HCT116 (cell line): ENCODE measurements at regions not wholly inside any gene's neighbourhood (a gene's known extent, or its start where the extent isn't known, plus 50 kb on each side); places are given as distances from the start of the nearest gene placed in this dataset.

Source experiments
- ATAC-seq: fragments of 200-7000 bp; cut with Tn5 transposase; 2 replicates; pipeline ENCODE4 v1.9.1; 2020; ENCODE audit warnings: mild to moderate bottlenecking, moderate library complexity
- BruUV-seq: library from RNA; stranded (reverse); fragments of 400-500 nt; replicated peaks from 2 replicates; lab custom pipeline; 2021; lab: Mats Ljungman, UMichigan
- CTCF ChIA-PET: fragments of 300-600 bp; sonication (Branson Sonifier 250); formaldehyde crosslinking; loops from one replicate; lab custom pipeline; 2021; ENCODE audit warnings: antibody characterized with exemption; lab: Charles Lee
- POLR2A ChIA-PET: fragments of 300-600, 350-600 bp; sonication (Branson Sonifier 250); formaldehyde crosslinking; loops from one replicate; lab custom pipeline; 2021; ENCODE audit warnings: antibody characterized with exemption; lab: Charles Lee
- RAD21 ChIA-PET, 2 experiments: fragments of 300-600 bp; sonication (Branson Sonifier 250); formaldehyde crosslinking; loops; one replicate each; lab custom pipeline; 2023; ENCODE audit warnings: low total read pairs in 2 of 2; ENCODE audit not compliant: uncharacterized antibody in 2 of 2, unreplicated experiment in 2 of 2, low non-redundant PET in 1 of 2; lab: Charles Lee
- DNase-seq: peaks from one replicate; pipeline ENCODE4 v3.0.0-alpha.2; 2010; ENCODE audit warnings: low read depth, low spot score
- H2AFZ ChIP-seq: fragments of 200-600 bp; shearing (Covaris generic), sonication (generic); 2 replicates; pipeline ENCODE4 v1.6.1; 2017; ENCODE audit warnings: low read depth, mixed run types, mixed read lengths, antibody characterized with exemption, low read length; ENCODE audit not compliant: poor library complexity, severe bottlenecking
- H3K27ac ChIP-seq: 2 replicates; pipeline ENCODE4 v1.5.1; 2012; ENCODE audit warnings: low read depth, low read length
- H3K27me3 ChIP-seq: fragments of 200-600 bp; sonication (generic); 2 replicates; pipeline ENCODE4 v1.6.1; 2016; ENCODE audit warnings: mixed run types, low read length, mixed read lengths; ENCODE audit not compliant: insufficient read depth
- H3K36me3 ChIP-seq, 2 experiments: fragments of 200-500 bp in 1 of 2; fragments of 200-600 bp in 1 of 2; sonication (Bioruptor generic) in 1 of 2; sonication (generic) in 1 of 2; 2 replicates each; pipeline versions ENCODE4 v1.5.1 to v1.6.1; 2014 to 2016; ENCODE audit warnings: low read length in 2 of 2, inconsistent platforms in 1 of 2, mixed read lengths in 1 of 2, mixed run types in 1 of 2; ENCODE audit not compliant: insufficient read depth in 2 of 2, control insufficient read depth in 1 of 2
- H3K4me1 ChIP-seq, 2 experiments: fragments of 200-600 bp in 1 of 2; sonication (generic) in 1 of 2; 2 replicates each; pipeline versions ENCODE4 v1.5.1 to v1.6.1; 2012 to 2017; ENCODE audit warnings: low read length in 2 of 2, inconsistent platforms in 1 of 2, mild to moderate bottlenecking in 1 of 2, mixed read lengths in 1 of 2, mixed run types in 1 of 2, moderate library complexity in 1 of 2; ENCODE audit not compliant: insufficient read depth in 2 of 2, control insufficient read depth in 1 of 2
- H3K4me2 ChIP-seq: fragments of 200-600 bp; sonication (generic); 2 replicates; pipeline ENCODE4 v1.6.1; 2017; ENCODE audit warnings: mixed run types, low read length, mixed read lengths
- H3K4me3 ChIP-seq, 2 experiments: fragments of 200-600 bp in 1 of 2; sonication (generic) in 1 of 2; replicated peaks in 1 of 2; 2 replicates each; pipeline ENCODE4 v1.5.1; 2011 to 2016; ENCODE audit warnings: low read length in 2 of 2, control low read depth in 1 of 2, low read depth in 1 of 2, mild to moderate bottlenecking in 1 of 2, mixed read lengths in 1 of 2, mixed run types in 1 of 2
- H3K79me2 ChIP-seq: fragments of 200-600 bp; sonication (generic); 2 replicates; pipeline ENCODE4 v1.6.1; 2017; ENCODE audit warnings: mild to moderate bottlenecking, mixed run types, low read length, moderate library complexity, mixed read lengths; ENCODE audit not compliant: insufficient read depth
- H3K9ac ChIP-seq: fragments of 200-600 bp; sonication (generic); 2 replicates; pipeline ENCODE4 v1.6.1; 2016; ENCODE audit warnings: low read length, mixed read lengths
- H3K9me2 ChIP-seq: fragments of 200-600 bp; sonication (generic), shearing (Covaris generic); 2 replicates; pipeline ENCODE4 v1.6.1; 2017; ENCODE audit warnings: mixed run types, mild to moderate bottlenecking, moderate library complexity; ENCODE audit not compliant: insufficient read depth
- H3K9me3 ChIP-seq, 2 experiments: fragments of 200-500 bp in 1 of 2; fragments of 200-600 bp in 1 of 2; sonication (Bioruptor generic) in 1 of 2; sonication (generic) in 1 of 2; 2 replicates each; pipeline ENCODE4 v1.6.1; 2014 to 2017; ENCODE audit warnings: low read length in 2 of 2, mixed read lengths in 2 of 2, inconsistent platforms in 1 of 2, low read depth in 1 of 2, mild to moderate bottlenecking in 1 of 2, mixed run types in 1 of 2, moderate library complexity in 1 of 2; ENCODE audit not compliant: control insufficient read depth in 1 of 2, insufficient read depth in 1 of 2
- H4K20me1 ChIP-seq: fragments of 200-600 bp; sonication (generic), shearing (Covaris generic); 2 replicates; pipeline ENCODE4 v1.6.1; 2017; ENCODE audit warnings: mixed run types, mild to moderate bottlenecking, moderate library complexity; ENCODE audit not compliant: insufficient read depth
- CBX3 ChIP-seq: IDR thresholded peaks from 2 replicates; pipeline ENCODE4 v1.6.1; 2012; ENCODE audit warnings: low read depth
- ELF1 ChIP-seq: IDR thresholded peaks from 2 replicates; pipeline ENCODE4 v1.6.1; 2012; ENCODE audit warnings: low read depth, borderline replicate concordance
- JUND ChIP-seq: IDR thresholded peaks from 2 replicates; pipeline ENCODE4 v1.6.1; 2012
- POLR2A ChIP-seq: IDR thresholded peaks from 2 replicates; pipeline ENCODE4 v1.7.0; 2011; ENCODE audit warnings: borderline replicate concordance; ENCODE audit not compliant: insufficient read depth, insufficient read length; ENCODE audit errors: extremely low read depth
- POLR2AphosphoS5 ChIP-seq: IDR thresholded peaks from 2 replicates; pipeline ENCODE4 v1.6.1; 2011; ENCODE audit warnings: mild to moderate bottlenecking, low read depth, low read length, moderate library complexity
- SIN3A ChIP-seq: IDR thresholded peaks from 2 replicates; pipeline ENCODE4 v1.6.1; 2012; ENCODE audit warnings: low read depth
- SP1 ChIP-seq: IDR thresholded peaks from 2 replicates; pipeline ENCODE4 v1.6.1; 2012; ENCODE audit warnings: low read depth
- SRF ChIP-seq: IDR thresholded peaks from 2 replicates; pipeline ENCODE4 v1.6.1; 2012; ENCODE audit warnings: low read depth
- TCF7L2 ChIP-seq: IDR thresholded peaks from 2 replicates; pipeline ENCODE4 v1.7.0; 2011; ENCODE audit warnings: borderline replicate concordance, inconsistent platforms; ENCODE audit not compliant: insufficient read depth, insufficient read length; ENCODE audit errors: extremely low read depth
- YY1 ChIP-seq: IDR thresholded peaks from 2 replicates; pipeline ENCODE4 v1.6.1; 2011; ENCODE audit warnings: low read length, low read depth, moderate library complexity, mild to moderate bottlenecking; ENCODE audit not compliant: insufficient replicate concordance; ENCODE audit errors: extremely low read depth
- ZFX ChIP-seq: fragments of 450-650 bp; IDR thresholded peaks from 2 replicates; pipeline ENCODE4 v1.6.1; 2017
- ZNF274 ChIP-seq: fragments of 200-500 bp; sonication (Bioruptor generic); IDR thresholded peaks from 2 replicates; pipeline ENCODE4 v1.6.1; 2014; ENCODE audit warnings: mild to moderate bottlenecking, low read depth, low read length, inconsistent platforms
- intact Hi-C: fragments of 100-400 bp; cut with micrococcal nuclease; formaldehyde crosslinking; loops from 2 replicates; pipeline ENCODE4 v1.10.0; 2022
- TF ChIP-seq, protein P1 (sequence below): IDR thresholded peaks from 2 replicates; pipeline ENCODE4 v1.6.1; 2011; ENCODE audit warnings: mild to moderate bottlenecking, low read length, moderate library complexity; ENCODE audit not compliant: insufficient replicate concordance; ENCODE audit errors: extremely low read depth
- TF ChIP-seq, protein P2 (sequence below): IDR thresholded peaks from 2 replicates; pipeline ENCODE4 v1.6.1; 2012; ENCODE audit warnings: low read depth
- TF ChIP-seq, protein P3 (sequence below), 3 experiments: fragments of 200-600 bp in 1 of 3; sonication (generic) in 1 of 3; IDR thresholded peaks in 2 of 3; conservative IDR thresholded peaks in 1 of 3; 2 replicates each; pipeline ENCODE4 v1.5.1; 2012 to 2017; ENCODE audit warnings: low read depth in 2 of 3, low read length in 2 of 3, antibody characterized with exemption in 1 of 3, borderline replicate concordance in 1 of 3, control low read depth in 1 of 3, mild to moderate bottlenecking in 1 of 3, mixed read lengths in 1 of 3, mixed run types in 1 of 3, moderate library complexity in 1 of 3; ENCODE audit not compliant: insufficient read depth in 1 of 3
- TF ChIP-seq, protein P4 (sequence below): IDR thresholded peaks from 2 replicates; pipeline ENCODE4 v1.6.1; 2012

DNA sequence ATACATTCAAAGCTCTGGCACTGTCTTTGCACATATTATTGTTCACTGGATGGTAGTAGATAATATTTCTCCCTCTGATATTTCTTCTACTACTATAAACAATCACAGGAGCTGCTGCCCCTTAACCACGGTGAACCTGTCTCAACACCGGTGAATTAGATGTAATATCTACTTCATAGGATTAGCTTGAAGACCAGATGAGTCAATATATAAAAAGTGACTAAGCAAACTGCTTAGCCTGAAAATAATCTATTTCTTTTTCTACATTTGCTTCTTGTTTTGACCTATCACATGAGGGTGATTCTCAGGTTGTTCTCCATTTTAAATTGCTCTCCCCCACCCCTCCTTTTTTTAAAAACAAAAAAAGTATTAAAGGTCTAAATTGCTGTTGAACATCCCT lies 645.5 kb downstream of the ANKRD50 start:
- RAD21 ChIA-PET, result no interaction called here
- no peaks in the 10 kb centered on the region; a peak in 1 of 4 replicates for H3K36me3 ChIP-seq
- peaks cover 4% of the 10 kb centered on the region; the same call in 1 of the 2 replicates for H3K9me2 ChIP-seq
- no peaks in the 10 kb centered on the region for H3K27me3 ChIP-seq
- CTCF ChIA-PET, result no interaction called here
- H3K4me3 ChIP-seq, result no peak overlapping the region
- no peak overlapping the region for H2AFZ ChIP-seq
- no TSS peak for BruUV-seq
- no peaks in the 10 kb centered on the region for H3K79me2 ChIP-seq
- no peak overlapping the region for H3K27ac ChIP-seq
- H3K4me1 ChIP-seq, result no peaks in the 10 kb centered on the region
- ATAC-seq (no peak), DNase-seq (no peak)
- no peak for TF ChIP-seq POLR2AphosphoS5
- no peak for TF ChIP-seq JUND
- TF ChIP-seq ZFX, result no peak
- TF ChIP-seq, protein P1, sequence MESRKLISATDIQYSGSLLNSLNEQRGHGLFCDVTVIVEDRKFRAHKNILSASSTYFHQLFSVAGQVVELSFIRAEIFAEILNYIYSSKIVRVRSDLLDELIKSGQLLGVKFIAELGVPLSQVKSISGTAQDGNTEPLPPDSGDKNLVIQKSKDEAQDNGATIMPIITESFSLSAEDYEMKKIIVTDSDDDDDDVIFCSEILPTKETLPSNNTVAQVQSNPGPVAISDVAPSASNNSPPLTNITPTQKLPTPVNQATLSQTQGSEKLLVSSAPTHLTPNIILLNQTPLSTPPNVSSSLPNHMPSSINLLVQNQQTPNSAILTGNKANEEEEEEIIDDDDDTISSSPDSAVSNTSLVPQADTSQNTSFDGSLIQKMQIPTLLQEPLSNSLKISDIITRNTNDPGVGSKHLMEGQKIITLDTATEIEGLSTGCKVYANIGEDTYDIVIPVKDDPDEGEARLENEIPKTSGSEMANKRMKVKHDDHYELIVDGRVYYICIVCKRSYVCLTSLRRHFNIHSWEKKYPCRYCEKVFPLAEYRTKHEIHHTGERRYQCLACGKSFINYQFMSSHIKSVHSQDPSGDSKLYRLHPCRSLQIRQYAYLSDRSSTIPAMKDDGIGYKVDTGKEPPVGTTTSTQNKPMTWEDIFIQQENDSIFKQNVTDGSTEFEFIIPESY, result no peak
- TF ChIP-seq, protein P2, sequence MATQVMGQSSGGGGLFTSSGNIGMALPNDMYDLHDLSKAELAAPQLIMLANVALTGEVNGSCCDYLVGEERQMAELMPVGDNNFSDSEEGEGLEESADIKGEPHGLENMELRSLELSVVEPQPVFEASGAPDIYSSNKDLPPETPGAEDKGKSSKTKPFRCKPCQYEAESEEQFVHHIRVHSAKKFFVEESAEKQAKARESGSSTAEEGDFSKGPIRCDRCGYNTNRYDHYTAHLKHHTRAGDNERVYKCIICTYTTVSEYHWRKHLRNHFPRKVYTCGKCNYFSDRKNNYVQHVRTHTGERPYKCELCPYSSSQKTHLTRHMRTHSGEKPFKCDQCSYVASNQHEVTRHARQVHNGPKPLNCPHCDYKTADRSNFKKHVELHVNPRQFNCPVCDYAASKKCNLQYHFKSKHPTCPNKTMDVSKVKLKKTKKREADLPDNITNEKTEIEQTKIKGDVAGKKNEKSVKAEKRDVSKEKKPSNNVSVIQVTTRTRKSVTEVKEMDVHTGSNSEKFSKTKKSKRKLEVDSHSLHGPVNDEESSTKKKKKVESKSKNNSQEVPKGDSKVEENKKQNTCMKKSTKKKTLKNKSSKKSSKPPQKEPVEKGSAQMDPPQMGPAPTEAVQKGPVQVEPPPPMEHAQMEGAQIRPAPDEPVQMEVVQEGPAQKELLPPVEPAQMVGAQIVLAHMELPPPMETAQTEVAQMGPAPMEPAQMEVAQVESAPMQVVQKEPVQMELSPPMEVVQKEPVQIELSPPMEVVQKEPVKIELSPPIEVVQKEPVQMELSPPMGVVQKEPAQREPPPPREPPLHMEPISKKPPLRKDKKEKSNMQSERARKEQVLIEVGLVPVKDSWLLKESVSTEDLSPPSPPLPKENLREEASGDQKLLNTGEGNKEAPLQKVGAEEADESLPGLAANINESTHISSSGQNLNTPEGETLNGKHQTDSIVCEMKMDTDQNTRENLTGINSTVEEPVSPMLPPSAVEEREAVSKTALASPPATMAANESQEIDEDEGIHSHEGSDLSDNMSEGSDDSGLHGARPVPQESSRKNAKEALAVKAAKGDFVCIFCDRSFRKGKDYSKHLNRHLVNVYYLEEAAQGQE, result no peak
- TF ChIP-seq SP1, result no peak
- TF ChIP-seq SIN3A, result no peak
- no peak for TF ChIP-seq SRF
- no peak for TF ChIP-seq TCF7L2
- TF ChIP-seq, protein P3, sequence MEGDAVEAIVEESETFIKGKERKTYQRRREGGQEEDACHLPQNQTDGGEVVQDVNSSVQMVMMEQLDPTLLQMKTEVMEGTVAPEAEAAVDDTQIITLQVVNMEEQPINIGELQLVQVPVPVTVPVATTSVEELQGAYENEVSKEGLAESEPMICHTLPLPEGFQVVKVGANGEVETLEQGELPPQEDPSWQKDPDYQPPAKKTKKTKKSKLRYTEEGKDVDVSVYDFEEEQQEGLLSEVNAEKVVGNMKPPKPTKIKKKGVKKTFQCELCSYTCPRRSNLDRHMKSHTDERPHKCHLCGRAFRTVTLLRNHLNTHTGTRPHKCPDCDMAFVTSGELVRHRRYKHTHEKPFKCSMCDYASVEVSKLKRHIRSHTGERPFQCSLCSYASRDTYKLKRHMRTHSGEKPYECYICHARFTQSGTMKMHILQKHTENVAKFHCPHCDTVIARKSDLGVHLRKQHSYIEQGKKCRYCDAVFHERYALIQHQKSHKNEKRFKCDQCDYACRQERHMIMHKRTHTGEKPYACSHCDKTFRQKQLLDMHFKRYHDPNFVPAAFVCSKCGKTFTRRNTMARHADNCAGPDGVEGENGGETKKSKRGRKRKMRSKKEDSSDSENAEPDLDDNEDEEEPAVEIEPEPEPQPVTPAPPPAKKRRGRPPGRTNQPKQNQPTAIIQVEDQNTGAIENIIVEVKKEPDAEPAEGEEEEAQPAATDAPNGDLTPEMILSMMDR (IDR thresholded peaks at IDR 0.05 in 2 of 3, conservative IDR thresholded peaks at IDR 0.05 in 1 of 3; ENCODE audit: borderline replicate concordance in 1 of 3, insufficient read depth in 1 of 3, low read depth in 2 of 3, low read length in 2 of 3), result no peak
- TF ChIP-seq POLR2A, result no peak
- TF ChIP-seq ELF1, result no peak
- TF ChIP-seq, protein P4, sequence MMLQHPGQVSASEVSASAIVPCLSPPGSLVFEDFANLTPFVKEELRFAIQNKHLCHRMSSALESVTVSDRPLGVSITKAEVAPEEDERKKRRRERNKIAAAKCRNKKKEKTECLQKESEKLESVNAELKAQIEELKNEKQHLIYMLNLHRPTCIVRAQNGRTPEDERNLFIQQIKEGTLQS, result no peak
- no peak for TF ChIP-seq YY1
- no peak for TF ChIP-seq CBX3
- TF ChIP-seq ZNF274, result no peak
- peaks cover 0 to 7% of the 10 kb centered on the region in 2 experiments; a peak in 1 of 4 replicates for H3K9me3 ChIP-seq
- H4K20me1 ChIP-seq, result no peaks in the 10 kb centered on the region
- POLR2A ChIA-PET, result no interaction called here
- H3K4me2 ChIP-seq, result no peak overlapping the region
- intact Hi-C loops, result no loop called here
- no peak overlapping the region for H3K9ac ChIP-seq
